ENCODE measurements at regions not wholly inside any gene's neighbourhood (a gene's known extent, or its start where the extent isn't known, plus 50 kb on each side); places are given as distances from the start of the nearest gene placed in this dataset.
A peak's percentile ranks its signal among the peaks of the same experiment; 100 is the strongest.
"Not testable (repeated sequence)": the region's sequence is repeated elsewhere in the genome, so short reads cannot be mapped to it uniquely, and the experiment has no call there.

DNA sequence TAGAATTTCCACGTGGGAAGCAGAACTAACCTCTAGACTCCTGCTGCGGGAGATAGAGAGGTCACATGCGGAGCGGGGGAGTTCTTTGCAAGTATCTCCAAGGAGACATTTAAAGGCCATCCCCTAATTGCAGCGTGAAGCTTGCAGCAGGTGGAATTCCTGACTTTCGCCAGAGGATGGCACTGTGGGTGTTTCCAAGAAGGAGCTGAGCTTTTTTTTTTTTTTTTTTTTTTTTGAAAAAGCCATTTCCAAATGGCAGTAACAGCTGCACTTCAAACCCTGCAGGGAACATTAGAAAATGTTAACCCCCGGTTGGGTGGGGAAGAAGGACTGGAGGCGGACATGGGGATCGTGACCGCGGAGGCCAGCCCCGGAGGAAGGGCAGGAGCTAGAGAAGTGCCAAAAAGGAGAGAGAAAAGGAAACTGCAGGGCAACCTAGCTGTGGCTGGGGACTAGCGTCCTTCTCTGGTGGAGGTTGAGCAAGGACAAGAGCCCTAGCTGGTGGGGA is 487.7 kb downstream of the TYW1 start:
- Histone ChIP-seq H3K27ac (no peak overlapping the region), H3K4me1 (peaks cover 0 to 7% (median 4%) of the 10 kb centered on the region in 4 donors), H3K4me3 (peak overlapping the region; percentile 19 to 29), H3K27me3 (peaks cover 0 to 5% of the 10 kb centered on the region in 2 donors), H3K9me3 (no peaks in the 10 kb centered on the region), H3K36me3 (no peaks in the 10 kb centered on the region)
- DNase-seq: peak in 1 of 2 donors; percentile 25
- TF ChIP-seq, protein P1, sequence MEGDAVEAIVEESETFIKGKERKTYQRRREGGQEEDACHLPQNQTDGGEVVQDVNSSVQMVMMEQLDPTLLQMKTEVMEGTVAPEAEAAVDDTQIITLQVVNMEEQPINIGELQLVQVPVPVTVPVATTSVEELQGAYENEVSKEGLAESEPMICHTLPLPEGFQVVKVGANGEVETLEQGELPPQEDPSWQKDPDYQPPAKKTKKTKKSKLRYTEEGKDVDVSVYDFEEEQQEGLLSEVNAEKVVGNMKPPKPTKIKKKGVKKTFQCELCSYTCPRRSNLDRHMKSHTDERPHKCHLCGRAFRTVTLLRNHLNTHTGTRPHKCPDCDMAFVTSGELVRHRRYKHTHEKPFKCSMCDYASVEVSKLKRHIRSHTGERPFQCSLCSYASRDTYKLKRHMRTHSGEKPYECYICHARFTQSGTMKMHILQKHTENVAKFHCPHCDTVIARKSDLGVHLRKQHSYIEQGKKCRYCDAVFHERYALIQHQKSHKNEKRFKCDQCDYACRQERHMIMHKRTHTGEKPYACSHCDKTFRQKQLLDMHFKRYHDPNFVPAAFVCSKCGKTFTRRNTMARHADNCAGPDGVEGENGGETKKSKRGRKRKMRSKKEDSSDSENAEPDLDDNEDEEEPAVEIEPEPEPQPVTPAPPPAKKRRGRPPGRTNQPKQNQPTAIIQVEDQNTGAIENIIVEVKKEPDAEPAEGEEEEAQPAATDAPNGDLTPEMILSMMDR (IDR thresholded peaks at IDR 0.05): peak; percentile 44 to 47
- intact Hi-C loops (cut with DNase I; ENCODE audit: low total_unique reads): no loop called here

DNA sequence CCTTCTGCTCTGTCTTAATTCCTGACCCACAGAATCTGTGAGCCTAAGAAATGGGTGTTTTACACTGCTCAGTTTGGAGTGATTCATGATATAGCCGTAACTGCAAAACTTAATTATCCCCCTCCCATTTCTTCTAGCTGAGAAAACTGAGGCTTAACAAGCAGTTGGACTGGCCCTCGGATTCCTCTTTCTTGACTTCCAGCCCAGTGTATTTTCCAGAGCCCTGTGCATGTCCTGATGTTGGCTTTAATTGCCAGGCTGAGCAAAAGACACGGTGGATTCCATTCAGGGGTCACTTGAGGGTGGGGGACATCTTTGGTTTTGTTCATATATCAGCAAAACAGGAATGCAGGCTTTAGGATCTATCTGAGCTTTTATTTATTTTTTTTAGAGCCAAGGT is 489.8 kb downstream of the TYW1 start:
- Histone ChIP-seq H3K27ac (no peak overlapping the region), H3K27me3 (peaks cover 0 to 5% of the 10 kb centered on the region in 2 donors), H3K4me1 (peaks cover 0 to 7% (median 4%) of the 10 kb centered on the region in 4 donors), H3K9me3 (peaks cover 0 to 3% (median 0%) of the 10 kb centered on the region in 3 donors), H3K36me3 (no peaks in the 10 kb centered on the region), H3K4me3 (no peak overlapping the region)
- TF ChIP-seq, protein P1 (IDR thresholded peaks at IDR 0.05): no peak
- no peak for DNase-seq
- intact Hi-C loops (cut with DNase I; ENCODE audit: low total_unique reads): no loop called here

DNA sequence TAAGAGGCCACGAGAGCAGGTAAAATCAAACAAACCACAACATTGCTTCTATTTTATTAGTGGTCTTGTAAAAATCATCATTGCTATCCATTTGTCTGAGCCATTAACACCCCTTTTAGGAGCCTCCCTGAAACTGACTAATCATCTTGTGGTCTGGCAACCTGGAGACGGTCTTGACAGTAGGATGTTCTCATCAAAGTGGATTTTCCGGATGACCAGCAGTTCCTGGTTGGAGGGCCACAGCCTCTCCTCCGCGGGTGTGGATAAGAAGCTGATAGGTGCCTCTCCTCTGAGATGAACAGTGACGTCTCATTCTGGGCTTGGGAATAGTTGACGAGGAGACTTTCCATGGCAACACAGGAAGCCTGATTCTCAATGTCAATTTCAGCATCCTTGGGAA is 490.7 kb downstream of the TYW1 start:
- Histone ChIP-seq H3K27me3 (peaks cover 0 to 5% of the 10 kb centered on the region in 2 donors), H3K9me3 (peaks cover 0 to 10% (median 0%) of the 10 kb centered on the region in 3 donors), H3K36me3 (no peaks in the 10 kb centered on the region), H3K27ac (no peak overlapping the region), H3K4me3 (no peak overlapping the region), H3K4me1 (peaks cover 0 to 7% (median 4%) of the 10 kb centered on the region in 4 donors)
- intact Hi-C loops (cut with DNase I; ENCODE audit: low total_unique reads): no loop called here
- no peak for DNase-seq
- TF ChIP-seq, protein P1 (IDR thresholded peaks at IDR 0.05): no peak

DNA sequence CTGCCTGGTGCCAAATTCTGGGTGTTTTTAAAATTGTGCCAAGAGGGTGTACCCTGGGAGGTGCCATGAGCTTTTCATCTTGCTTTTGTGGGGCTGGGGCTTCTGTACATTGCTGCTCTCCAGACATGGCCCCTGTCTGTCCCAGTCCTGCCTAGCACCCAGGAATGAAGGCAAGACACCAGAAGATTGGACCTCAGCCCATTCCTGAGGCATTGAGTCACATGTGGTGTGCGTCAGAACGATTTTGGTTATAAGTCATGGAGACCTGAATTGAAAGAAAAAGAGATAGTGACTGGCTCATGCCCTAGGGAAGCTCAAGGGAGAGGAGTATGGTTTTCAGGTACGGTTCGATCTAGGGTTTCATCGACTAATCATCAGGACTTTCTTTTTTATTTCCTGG is 493.2 kb downstream of the TYW1 start:
- Histone ChIP-seq H3K4me3 (no peak overlapping the region), H3K27ac (no peak overlapping the region), H3K4me1 (no peaks in the 10 kb centered on the region), H3K27me3 (peaks cover 0 to 5% of the 10 kb centered on the region in 2 donors), H3K9me3 (peaks cover 0 to 10% (median 0%) of the 10 kb centered on the region in 3 donors), H3K36me3 (no peaks in the 10 kb centered on the region)
- intact Hi-C loops (cut with DNase I; ENCODE audit: low total_unique reads): no loop called here
- DNase-seq: no peak
- TF ChIP-seq, protein P1 (IDR thresholded peaks at IDR 0.05): no peak

DNA sequence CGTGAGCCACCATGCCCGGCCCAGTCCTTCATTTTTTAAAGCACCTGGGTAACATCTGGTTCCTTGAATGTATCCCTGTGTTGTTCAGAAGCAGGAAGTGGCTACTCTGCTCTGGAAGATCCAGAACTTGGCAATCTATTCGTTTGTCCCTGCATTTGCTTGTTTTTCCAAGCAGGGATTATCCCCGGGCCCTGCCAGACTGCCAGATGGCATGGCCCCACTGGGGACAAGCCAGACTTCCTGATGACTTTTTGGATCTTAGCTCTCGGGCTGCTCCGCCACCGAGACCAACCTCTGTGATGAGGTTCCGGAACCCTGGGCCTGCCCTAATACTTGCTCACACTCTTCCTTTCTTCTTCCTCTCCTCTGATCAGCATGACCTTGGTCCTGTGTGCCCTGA is 496.7 kb downstream of the TYW1 start:
- H3K4me1 ChIP-seq: no peaks in the 10 kb centered on the region
- H3K4me3 ChIP-seq: no peak overlapping the region
- TF ChIP-seq, protein P1 (IDR thresholded peaks at IDR 0.05): no peak
- no peak overlapping the region for H3K27ac ChIP-seq
- DNase-seq: no peak
- intact Hi-C loops (cut with DNase I; ENCODE audit: low total_unique reads): no loop called here
- H3K9me3 ChIP-seq: peaks cover 0 to 10% (median 0%) of the 10 kb centered on the region in 3 donors
- peaks cover 0 to 4% of the 10 kb centered on the region in 2 donors for H3K27me3 ChIP-seq
- no peaks in the 10 kb centered on the region for H3K36me3 ChIP-seq

DNA sequence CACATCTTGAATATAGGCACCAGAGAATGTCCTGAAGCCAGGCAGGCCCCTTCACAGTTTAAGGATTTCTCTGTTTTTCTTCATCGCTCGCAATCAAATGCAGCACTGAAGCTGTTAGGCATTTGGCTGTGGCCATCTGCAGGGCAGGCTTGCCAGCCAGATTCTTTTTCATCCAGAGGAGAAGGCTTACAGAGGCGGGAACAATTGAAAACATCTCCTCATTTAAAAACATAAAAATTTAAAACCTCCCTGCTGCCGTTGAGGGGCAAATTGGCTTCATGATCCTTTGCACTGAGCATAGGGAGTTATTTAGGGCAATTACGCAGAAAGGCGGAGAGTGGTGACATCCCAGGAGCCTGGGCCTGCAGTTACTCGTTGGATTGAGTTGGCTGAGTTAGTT is 500.0 kb downstream of the TYW1 start:
- no peak for DNase-seq
- Histone ChIP-seq H3K27ac (no peak overlapping the region), H3K4me1 (no peaks in the 10 kb centered on the region), H3K36me3 (no peaks in the 10 kb centered on the region), H3K4me3 (no peak overlapping the region), H3K27me3 (no peaks in the 10 kb centered on the region), H3K9me3 (peaks cover 0 to 10% (median 0%) of the 10 kb centered on the region in 3 donors)
- intact Hi-C loops (cut with DNase I; ENCODE audit: low total_unique reads): no loop called here
- TF ChIP-seq, protein P1 (IDR thresholded peaks at IDR 0.05): no peak

DNA sequence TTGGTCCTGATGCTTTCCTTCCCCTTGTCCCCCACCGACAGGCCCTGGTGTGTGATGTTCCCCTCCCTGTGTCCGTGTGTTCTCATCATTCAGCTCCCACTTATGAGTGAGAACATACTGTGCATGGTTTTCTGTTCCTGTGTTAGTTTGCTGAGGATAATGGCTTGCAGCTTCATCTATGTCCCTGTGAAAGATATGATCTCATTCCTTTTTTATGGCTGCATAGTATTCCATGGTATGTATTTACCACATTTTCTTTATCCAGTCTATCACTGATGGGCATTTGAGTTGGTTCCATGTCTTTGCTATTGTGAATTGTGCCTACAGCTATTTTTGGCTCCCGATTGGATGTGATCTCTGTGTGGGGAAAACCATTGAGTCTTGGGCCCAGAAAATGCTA is 501.3 kb downstream of the TYW1 start:
- H3K4me3 ChIP-seq; H3K36me3 ChIP-seq; H3K27ac ChIP-seq; H3K27me3 ChIP-seq; intact Hi-C loops (cut with DNase I; ENCODE audit: low total_unique reads); H3K4me1 ChIP-seq; DNase-seq; H3K9me3 ChIP-seq: not testable (repeated sequence)
